Natural killer cell (primary cell): ENCODE measurements at regions not wholly inside any gene's neighbourhood (a gene's known extent, or its start where the extent isn't known, plus 50 kb on each side); places are given as distances from the start of the nearest gene placed in this dataset.

Source experiments
- ATAC-seq, 3 donors: fragments of 150-1000 bp in 2 of 3; fragments of 200-7000 bp in 1 of 3; cut with Tn5 transposase; 1 replicate in 1 of 3; 2 replicates in 2 of 3; pipeline ENCODE4 v1.10.0; 2021; ENCODE audit warnings: mild to moderate bottlenecking in 2 of 3, moderate library complexity in 2 of 3
- DNase-seq, 2 donors: peaks; one replicate each; pipeline versions ENCODE4 v3.0.0 to v3.0.0-alpha.2; 2013 to 2021; ENCODE audit warnings: mixed read lengths in 1 of 2
- H3K27ac ChIP-seq: one replicate; pipeline ENCODE4 v1.5.1; 2013; ENCODE audit warnings: mild to moderate bottlenecking, low read length
- H3K27me3 ChIP-seq: one replicate; pipeline ENCODE4 v1.6.1; 2013; ENCODE audit warnings: low read length; ENCODE audit not compliant: control insufficient read depth, insufficient read depth
- H3K36me3 ChIP-seq: one replicate; pipeline ENCODE4 v1.6.1; 2013; ENCODE audit warnings: low read length; ENCODE audit not compliant: control insufficient read depth, insufficient read depth
- H3K4me1 ChIP-seq: one replicate; pipeline ENCODE4 v1.6.1; 2013; ENCODE audit warnings: low read length; ENCODE audit not compliant: control insufficient read depth, insufficient read depth
- H3K4me3 ChIP-seq: one replicate; pipeline ENCODE4 v1.5.1; 2013; ENCODE audit warnings: low read length
- H3K9me3 ChIP-seq: one replicate; pipeline ENCODE4 v1.6.1; 2013; ENCODE audit warnings: low read length; ENCODE audit not compliant: control insufficient read depth, insufficient read depth
- H3K27ac Mint-ChIP-seq, 2 donors: one replicate each; pipeline ENCODE4 v1.8.0; 2022; ENCODE audit warnings: mild to moderate bottlenecking in 2 of 2, mixed read lengths in 2 of 2, moderate library complexity in 1 of 2
- H3K27me3 Mint-ChIP-seq, 2 donors: one replicate each; pipeline ENCODE4 v1.8.0; 2022; ENCODE audit warnings: low read depth in 2 of 2, mixed read lengths in 2 of 2
- H3K36me3 Mint-ChIP-seq: one replicate; pipeline ENCODE4 v1.8.0; 2022; ENCODE audit warnings: mixed read lengths
- H3K4me1 Mint-ChIP-seq, 2 donors: one replicate each; pipeline ENCODE4 v1.8.0; 2022; ENCODE audit warnings: mixed read lengths in 2 of 2
- H3K4me3 Mint-ChIP-seq: one replicate; pipeline ENCODE4 v1.8.0; 2022; ENCODE audit warnings: mild to moderate bottlenecking, moderate library complexity, mixed read lengths
- H3K9me3 Mint-ChIP-seq, 2 donors: one replicate each; pipeline ENCODE4 v1.8.0; 2022; ENCODE audit warnings: mixed read lengths in 2 of 2
- WGBS: methylation state at CpG from one replicate; pipeline ENCODE4 v1.1.7; 2013; ENCODE audit warnings: missing lambda C conversion rate; ENCODE audit not compliant: insufficient coverage; 5-methylcytosine and 5-hydroxymethylcytosine counted together
- intact Hi-C: fragments of 100-400 bp; cut with micrococcal nuclease; formaldehyde crosslinking; loops from one replicate; pipeline ENCODE4 v1.14.2; 2022
- TF ChIP-seq, protein P1 (sequence below): fragments of 200-600 bp; IDR thresholded peaks from one replicate; pipeline ENCODE4 v1.8.0; 2022; ENCODE audit warnings: antibody characterized with exemption

DNA sequence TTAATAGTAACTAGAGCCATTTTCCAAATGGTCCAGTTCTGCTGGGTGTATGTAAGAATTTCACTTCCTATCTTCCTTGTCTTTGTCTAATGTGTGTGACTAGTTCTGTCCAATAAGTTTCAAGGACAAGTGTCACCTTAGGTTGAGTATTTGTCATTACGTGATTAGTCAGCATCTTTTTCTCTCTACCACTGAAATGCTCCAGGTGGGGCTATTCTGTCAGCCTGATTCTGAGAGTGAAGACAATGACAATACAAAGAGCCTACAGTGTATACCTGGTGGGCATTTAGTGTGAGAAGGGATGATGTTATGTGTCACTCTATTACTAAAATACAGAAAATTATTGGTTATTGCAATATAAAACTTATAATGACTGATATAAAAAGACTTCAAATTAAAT lies 876.3 kb downstream of the C4orf33 start:
- Histone ChIP-seq H3K4me1 (no peaks in the 10 kb centered on the region), H3K27me3 (no peaks in the 10 kb centered on the region), H3K4me3 (no peak overlapping the region), H3K27ac (no peak overlapping the region), H3K9me3 (no peaks in the 10 kb centered on the region), H3K36me3 (no peaks in the 10 kb centered on the region)
- H3K27me3 Mint-ChIP-seq = no peaks in the 10 kb centered on the region
- TF ChIP-seq, protein P1, sequence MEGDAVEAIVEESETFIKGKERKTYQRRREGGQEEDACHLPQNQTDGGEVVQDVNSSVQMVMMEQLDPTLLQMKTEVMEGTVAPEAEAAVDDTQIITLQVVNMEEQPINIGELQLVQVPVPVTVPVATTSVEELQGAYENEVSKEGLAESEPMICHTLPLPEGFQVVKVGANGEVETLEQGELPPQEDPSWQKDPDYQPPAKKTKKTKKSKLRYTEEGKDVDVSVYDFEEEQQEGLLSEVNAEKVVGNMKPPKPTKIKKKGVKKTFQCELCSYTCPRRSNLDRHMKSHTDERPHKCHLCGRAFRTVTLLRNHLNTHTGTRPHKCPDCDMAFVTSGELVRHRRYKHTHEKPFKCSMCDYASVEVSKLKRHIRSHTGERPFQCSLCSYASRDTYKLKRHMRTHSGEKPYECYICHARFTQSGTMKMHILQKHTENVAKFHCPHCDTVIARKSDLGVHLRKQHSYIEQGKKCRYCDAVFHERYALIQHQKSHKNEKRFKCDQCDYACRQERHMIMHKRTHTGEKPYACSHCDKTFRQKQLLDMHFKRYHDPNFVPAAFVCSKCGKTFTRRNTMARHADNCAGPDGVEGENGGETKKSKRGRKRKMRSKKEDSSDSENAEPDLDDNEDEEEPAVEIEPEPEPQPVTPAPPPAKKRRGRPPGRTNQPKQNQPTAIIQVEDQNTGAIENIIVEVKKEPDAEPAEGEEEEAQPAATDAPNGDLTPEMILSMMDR = no peak
- no peaks in the 10 kb centered on the region for H3K36me3 Mint-ChIP-seq
- ATAC-seq (no peak), DNase-seq (no peak)
- intact Hi-C loops = no loop called here
- H3K27ac Mint-ChIP-seq = no peak overlapping the region
- H3K4me1 Mint-ChIP-seq = no peaks in the 10 kb centered on the region
- WGBS = 100% methylated on average over 1 of the region's 1 CpG
- no peak overlapping the region for H3K4me3 Mint-ChIP-seq
- peaks cover 10 to 12% of the 10 kb centered on the region in 2 donors for H3K9me3 Mint-ChIP-seq

DNA sequence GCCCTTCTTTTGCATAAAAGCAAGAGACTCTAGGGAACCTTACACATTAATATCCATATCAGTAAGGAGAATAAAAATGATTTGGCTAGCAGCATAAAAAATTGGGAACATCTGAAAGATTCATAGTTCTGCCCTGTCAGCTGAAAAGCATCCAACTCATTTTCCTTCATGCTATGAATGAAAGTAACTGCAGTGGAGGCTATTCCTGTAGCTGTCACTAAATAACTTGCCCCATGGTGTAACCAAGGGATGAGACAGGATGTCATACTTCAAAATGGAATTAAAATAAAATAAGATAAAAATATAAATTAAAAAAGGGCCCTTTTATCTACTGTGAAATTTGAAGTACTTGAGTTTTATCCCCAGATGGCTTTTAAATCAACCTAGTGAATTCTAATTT lies 878.8 kb downstream of the C4orf33 start:
- Mint-ChIP-seq H3K27me3 (no peaks in the 10 kb centered on the region), H3K9me3 (peaks cover 10 to 19% of the 10 kb centered on the region in 2 donors), H3K27ac (no peak overlapping the region), H3K4me1 (no peaks in the 10 kb centered on the region), H3K36me3 (no peaks in the 10 kb centered on the region), H3K4me3 (no peak overlapping the region)
- no peak overlapping the region for H3K4me3 ChIP-seq
- ATAC-seq (no peak), DNase-seq (no peak)
- no peaks in the 10 kb centered on the region for H3K4me1 ChIP-seq
- H3K27me3 ChIP-seq = no peaks in the 10 kb centered on the region
- H3K27ac ChIP-seq = no peak overlapping the region
- no peaks in the 10 kb centered on the region for H3K36me3 ChIP-seq
- intact Hi-C loops = loop anchor here (1.0 kb wide), 1 partner anchor 36 kb away; no protein-coding TSS in a partner anchor
- TF ChIP-seq, protein P1 = no peak
- no peaks in the 10 kb centered on the region for H3K9me3 ChIP-seq

DNA sequence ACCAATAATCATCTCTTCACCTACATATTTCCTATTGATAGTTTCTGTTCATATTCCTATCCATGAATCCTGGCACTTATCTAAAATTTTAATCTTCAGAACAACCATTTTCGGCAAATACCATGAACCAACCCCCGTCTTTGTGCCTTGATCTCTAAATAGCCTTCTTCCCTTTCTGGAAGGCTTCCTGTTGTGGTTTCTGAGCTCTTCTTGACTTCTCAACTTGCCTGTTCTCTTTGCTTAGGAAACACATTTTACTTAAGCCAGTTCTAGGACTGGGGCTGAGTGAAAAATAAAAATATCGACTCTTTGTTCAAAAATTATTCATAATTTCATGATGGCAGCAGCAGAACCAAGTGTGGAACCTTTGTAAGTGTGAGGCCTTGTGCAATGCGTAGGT lies 882.4 kb downstream of the C4orf33 start:
- TF ChIP-seq, protein P1 = no peak

GRCh38 chr4:129988957-129989356 lies 893.0 kb downstream of the C4orf33 start:
- no peaks in the 10 kb centered on the region for H3K9me3 ChIP-seq
- ATAC-seq = no peak
- H3K9me3 Mint-ChIP-seq = peaks cover 6 to 13% of the 10 kb centered on the region in 2 donors
- H3K36me3 Mint-ChIP-seq = no peaks in the 10 kb centered on the region
- no peaks in the 10 kb centered on the region for H3K27me3 ChIP-seq
- TF ChIP-seq, protein P1 = no peak
- no peak overlapping the region for H3K27ac Mint-ChIP-seq
- no peak overlapping the region for H3K27ac ChIP-seq
- intact Hi-C loops = no loop called here
- no peaks in the 10 kb centered on the region for H3K27me3 Mint-ChIP-seq
- no peaks in the 10 kb centered on the region for H3K4me1 Mint-ChIP-seq
- H3K4me3 ChIP-seq = no peak overlapping the region
- H3K36me3 ChIP-seq = no peaks in the 10 kb centered on the region
- H3K4me3 Mint-ChIP-seq = no peak overlapping the region
- H3K4me1 ChIP-seq = no peaks in the 10 kb centered on the region
- DNase-seq = no peak

More for the DNA sequence above, 882.4 kb downstream of the C4orf33 start:
- ATAC-seq (no peak), DNase-seq (no peak)
- H3K4me3 ChIP-seq = no peak overlapping the region
- H3K36me3 ChIP-seq = no peaks in the 10 kb centered on the region
- no peaks in the 10 kb centered on the region for H3K4me1 ChIP-seq
- no peaks in the 10 kb centered on the region for H3K27me3 Mint-ChIP-seq
- H3K27me3 ChIP-seq = no peaks in the 10 kb centered on the region
- WGBS = 46% methylated on average over 4 of the region's 4 CpGs
- H3K36me3 Mint-ChIP-seq = no peaks in the 10 kb centered on the region
- no peaks in the 10 kb centered on the region for H3K9me3 ChIP-seq
- peaks cover 4 to 9% of the 10 kb centered on the region in 2 donors for H3K9me3 Mint-ChIP-seq
- H3K4me3 Mint-ChIP-seq = no peak overlapping the region
- intact Hi-C loops = no loop called here
- no peaks in the 10 kb centered on the region for H3K4me1 Mint-ChIP-seq
- H3K27ac Mint-ChIP-seq = no peak overlapping the region
- H3K27ac ChIP-seq = no peak overlapping the region
